Keratinocyte (primary cell): ENCODE measurements at regions not wholly inside any gene's neighbourhood (a gene's known extent, or its start where the extent isn't known, plus 50 kb on each side); places are given as distances from the start of the nearest gene placed in this dataset.

Experiments
- DNase-seq: peaks from one replicate; pipeline ENCODE4 v3.0.0-alpha.2; 2011; ENCODE audit warnings: low read depth, missing footprints, low spot score
- FAIRE-seq: peaks from 2 replicates; lab custom pipeline; 2011; peaks lifted over from hg19 to GRCh38; lab: Jason Lieb, UNC
- H2AFZ ChIP-seq: 2 replicates; pipeline ENCODE4 v1.6.0; 2012; ENCODE audit warnings: low read length, control low read depth, inconsistent platforms; ENCODE audit not compliant: control insufficient read depth
- H3K27ac ChIP-seq: 2 replicates; pipeline ENCODE4 v1.5.1; 2011; ENCODE audit warnings: low read length; ENCODE audit not compliant: control insufficient read depth, insufficient read depth
- H3K27me3 ChIP-seq: 3 replicates; pipeline ENCODE4 v1.6.0; 2011; ENCODE audit warnings: low read length; ENCODE audit not compliant: control insufficient read depth, insufficient read depth; ENCODE audit errors: extremely low read depth
- H3K36me3 ChIP-seq, 2 experiments: 2 replicates in 1 of 2; 3 replicates in 1 of 2; pipeline ENCODE4 v1.5.1; 2011; ENCODE audit warnings: low read length in 2 of 2, mild to moderate bottlenecking in 1 of 2; ENCODE audit not compliant: control insufficient read depth in 2 of 2, insufficient read depth in 2 of 2; ENCODE audit errors: extremely low read depth in 1 of 2
- H3K4me1 ChIP-seq: 3 replicates; pipeline ENCODE4 v1.5.1; 2011; ENCODE audit warnings: low read length; ENCODE audit not compliant: control insufficient read depth, insufficient read depth; ENCODE audit errors: extremely low read depth
- H3K4me2 ChIP-seq: 3 replicates; pipeline ENCODE4 v1.6.0; 2011; ENCODE audit warnings: low read depth, low read length; ENCODE audit not compliant: control insufficient read depth, insufficient read depth; ENCODE audit errors: extremely low read depth
- H3K4me3 ChIP-seq, 3 experiments: fragments of 200-600 bp in 1 of 3; sonication (generic) in 1 of 3; 2 replicates in 2 of 3; 3 replicates in 1 of 3; pipeline ENCODE4 v1.5.1; 2011 to 2016; ENCODE audit warnings: low read length in 3 of 3, mild to moderate bottlenecking in 3 of 3, control low read depth in 2 of 3, inconsistent platforms in 1 of 3, low read depth in 1 of 3, mixed read lengths in 1 of 3, mixed run types in 1 of 3, moderate library complexity in 1 of 3; ENCODE audit not compliant: control insufficient read depth in 2 of 3, insufficient read depth in 2 of 3; ENCODE audit errors: extremely low read depth in 1 of 3
- H3K79me2 ChIP-seq: 2 replicates; pipeline ENCODE4 v1.6.0; 2012; ENCODE audit warnings: low read length; ENCODE audit not compliant: control insufficient read depth, insufficient read depth
- H3K9ac ChIP-seq: 3 replicates; pipeline ENCODE4 v1.6.0; 2011; ENCODE audit warnings: low read length; ENCODE audit not compliant: control insufficient read depth, insufficient read depth; ENCODE audit errors: extremely low read depth
- H3K9me1 ChIP-seq: 3 replicates; pipeline ENCODE4 v1.6.0; 2011; ENCODE audit warnings: low read length; ENCODE audit not compliant: control insufficient read depth, insufficient read depth; ENCODE audit errors: extremely low read depth
- H3K9me3 ChIP-seq: 2 replicates; pipeline ENCODE4 v1.5.1; 2012; ENCODE audit warnings: low read depth, low read length; ENCODE audit not compliant: control insufficient read depth
- H4K20me1 ChIP-seq: 3 replicates; pipeline ENCODE4 v1.6.0; 2011; ENCODE audit warnings: low read length; ENCODE audit not compliant: control insufficient read depth, insufficient read depth; ENCODE audit errors: extremely low read depth
- EZH2 ChIP-seq: IDR thresholded peaks from one replicate; pipeline ENCODE4 v1.6.1; 2012; ENCODE audit warnings: inconsistent platforms, mild to moderate bottlenecking, low read length, moderate library complexity
- dilution Hi-C: fragments of 300-500 bp; cut with MboI; formaldehyde crosslinking; loops from one replicate; pipeline ENCODE4 v1.7.0; 2020; ENCODE audit warnings: low sequenced_read_pairs; ENCODE audit not compliant: extremely low pct_ligation_motif_present
- TF ChIP-seq, protein P1 (sequence below), 3 experiments: IDR thresholded peaks in 1 of 3; conservative IDR thresholded peaks in 1 of 3; optimal IDR thresholded peaks in 1 of 3; 2 replicates in 2 of 3; 3 replicates in 1 of 3; pipeline versions ENCODE3 to v1.5.1; 2011; ENCODE audit warnings: low read length in 3 of 3, mild to moderate bottlenecking in 3 of 3, moderate library complexity in 2 of 3, control low read depth in 1 of 3, inconsistent platforms in 1 of 3; ENCODE audit not compliant: insufficient read depth in 2 of 3; ENCODE audit errors: extremely low read depth in 1 of 3

DNA sequence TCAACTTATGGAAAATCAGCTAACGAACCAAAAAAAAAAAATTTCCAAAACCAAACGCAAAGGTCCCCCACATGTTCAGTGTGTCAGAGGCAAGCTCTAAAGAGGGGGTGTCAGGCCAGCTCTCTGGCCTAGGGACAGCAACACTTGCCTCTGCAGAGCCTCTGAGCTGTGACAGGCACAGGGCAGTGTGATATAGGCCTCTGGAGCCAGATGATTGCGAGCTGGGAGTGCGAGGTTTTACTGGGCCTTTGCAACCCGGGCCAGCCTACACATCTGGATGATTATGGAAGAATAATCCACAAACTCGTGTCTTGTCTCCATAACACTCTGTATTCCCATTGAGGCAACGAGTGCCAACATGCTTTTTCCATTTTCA lies 67.7 kb upstream of the STC2 start:
- Histone ChIP-seq H3K27ac (no peak overlapping the region), H3K36me3 (no peaks in the 10 kb centered on the region), H3K79me2 (no peaks in the 10 kb centered on the region), H2AFZ (no peak overlapping the region), H3K9ac (no peak overlapping the region), H3K9me1 (no peaks in the 10 kb centered on the region), H3K9me3 (peaks cover 2% of the 10 kb centered on the region), H3K4me3 (no peak overlapping the region), H3K27me3 (no peaks in the 10 kb centered on the region), H3K4me1 (no peaks in the 10 kb centered on the region), H4K20me1 (no peaks in the 10 kb centered on the region), H3K4me2 (no peak overlapping the region)
- FAIRE-seq = no peak
- no peak for TF ChIP-seq EZH2
- TF ChIP-seq, protein P1, sequence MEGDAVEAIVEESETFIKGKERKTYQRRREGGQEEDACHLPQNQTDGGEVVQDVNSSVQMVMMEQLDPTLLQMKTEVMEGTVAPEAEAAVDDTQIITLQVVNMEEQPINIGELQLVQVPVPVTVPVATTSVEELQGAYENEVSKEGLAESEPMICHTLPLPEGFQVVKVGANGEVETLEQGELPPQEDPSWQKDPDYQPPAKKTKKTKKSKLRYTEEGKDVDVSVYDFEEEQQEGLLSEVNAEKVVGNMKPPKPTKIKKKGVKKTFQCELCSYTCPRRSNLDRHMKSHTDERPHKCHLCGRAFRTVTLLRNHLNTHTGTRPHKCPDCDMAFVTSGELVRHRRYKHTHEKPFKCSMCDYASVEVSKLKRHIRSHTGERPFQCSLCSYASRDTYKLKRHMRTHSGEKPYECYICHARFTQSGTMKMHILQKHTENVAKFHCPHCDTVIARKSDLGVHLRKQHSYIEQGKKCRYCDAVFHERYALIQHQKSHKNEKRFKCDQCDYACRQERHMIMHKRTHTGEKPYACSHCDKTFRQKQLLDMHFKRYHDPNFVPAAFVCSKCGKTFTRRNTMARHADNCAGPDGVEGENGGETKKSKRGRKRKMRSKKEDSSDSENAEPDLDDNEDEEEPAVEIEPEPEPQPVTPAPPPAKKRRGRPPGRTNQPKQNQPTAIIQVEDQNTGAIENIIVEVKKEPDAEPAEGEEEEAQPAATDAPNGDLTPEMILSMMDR (optimal IDR thresholded peaks at IDR 0.05 in 1 of 3, IDR thresholded peaks at IDR 0.05 in 1 of 3, conservative IDR thresholded peaks at IDR 0.05 in 1 of 3; ENCODE audit: extremely low read depth in 1 of 3, insufficient read depth in 2 of 3, low read length in 3 of 3) = no peak
- no peak for DNase-seq
- dilution Hi-C loops = no loop called here

DNA sequence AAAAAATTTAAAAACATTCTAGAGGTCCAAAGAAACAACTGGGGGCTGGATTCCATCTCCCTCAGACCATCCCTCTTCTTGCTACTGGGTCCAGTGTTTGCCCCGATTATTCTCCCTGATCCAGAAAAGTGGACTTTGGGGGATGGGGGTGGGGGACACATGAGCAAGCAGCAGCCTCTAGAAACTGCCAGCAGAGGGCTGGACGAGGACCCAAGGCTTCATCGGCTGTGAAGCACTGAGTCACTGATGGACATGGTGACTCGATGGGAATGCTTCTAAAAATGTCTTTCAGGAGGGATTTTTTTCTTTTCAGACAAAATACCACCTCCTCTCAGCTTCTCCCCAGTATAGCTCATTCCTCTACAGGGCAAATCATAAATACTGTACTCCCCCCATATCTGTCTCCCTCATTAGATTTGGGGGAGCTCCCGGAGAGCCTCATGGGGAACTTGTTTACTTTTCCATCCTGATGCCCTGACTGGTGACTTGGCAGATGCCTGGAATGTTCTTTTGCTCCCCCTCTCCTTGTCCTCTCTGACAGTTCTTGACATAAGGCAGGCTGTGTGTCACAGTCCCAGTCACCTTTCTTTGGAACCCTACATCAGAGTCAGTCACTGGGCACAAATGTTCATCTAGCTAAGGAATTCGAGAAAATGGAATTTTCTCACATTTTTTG lies 67.2 kb upstream of the STC2 start:
- no peak overlapping the region for H2AFZ ChIP-seq
- DNase-seq (no peak), FAIRE-seq (no peak)
- TF ChIP-seq EZH2 = no peak
- TF ChIP-seq, protein P1 (optimal IDR thresholded peaks at IDR 0.05 in 1 of 3, IDR thresholded peaks at IDR 0.05 in 1 of 3, conservative IDR thresholded peaks at IDR 0.05 in 1 of 3; ENCODE audit: extremely low read depth in 1 of 3, insufficient read depth in 2 of 3, low read length in 3 of 3) = peak in 1 of 3 experiments; percentile 17
- no peaks in the 10 kb centered on the region for H3K79me2 ChIP-seq
- dilution Hi-C loops = no loop called here
- H3K4me2 ChIP-seq = no peak overlapping the region
- H3K9me1 ChIP-seq = no peaks in the 10 kb centered on the region
- no peaks in the 10 kb centered on the region for H4K20me1 ChIP-seq
- no peak overlapping the region for H3K4me3 ChIP-seq
- H3K27me3 ChIP-seq = no peaks in the 10 kb centered on the region
- no peaks in the 10 kb centered on the region for H3K36me3 ChIP-seq
- no peak overlapping the region for H3K27ac ChIP-seq
- no peaks in the 10 kb centered on the region for H3K4me1 ChIP-seq
- peaks cover 2% of the 10 kb centered on the region for H3K9me3 ChIP-seq
- H3K9ac ChIP-seq = no peak overlapping the region
